Kidney epithelial cell (primary cell): ENCODE measurements at regions not wholly inside any gene's neighbourhood (a gene's known extent, or its start where the extent isn't known, plus 50 kb on each side); places are given as distances from the start of the nearest gene placed in this dataset.
"Not testable (repeated sequence)": the region's sequence is repeated elsewhere in the genome, so short reads cannot be mapped to it uniquely, and the experiment has no call there.

Experiments
- DNase-seq: peaks from one replicate; pipeline ENCODE4 v3.0.0-alpha.2; 2010; ENCODE audit warnings: low read depth
- H3K27me3 ChIP-seq: 2 replicates; pipeline ENCODE4 v1.6.0; 2011; ENCODE audit warnings: low read length; ENCODE audit not compliant: control insufficient read depth, insufficient read depth
- H3K36me3 ChIP-seq: 2 replicates; pipeline ENCODE4 v1.5.1; 2011; ENCODE audit warnings: low read length; ENCODE audit not compliant: control insufficient read depth, insufficient read depth
- H3K4me3 ChIP-seq: 2 replicates; pipeline ENCODE4 v1.5.1; 2011; ENCODE audit warnings: low read depth, mild to moderate bottlenecking, control low read depth, low read length
- CTCF ChIP-seq: IDR thresholded peaks from 2 replicates; pipeline ENCODE4 v1.5.1; 2011; ENCODE audit warnings: mild to moderate bottlenecking, moderate library complexity, low read length, control low read depth, inconsistent platforms; ENCODE audit not compliant: insufficient read depth, poor library complexity, severe bottlenecking

GRCh38 chr13:27359199-27359821 is 65.1 kb upstream of the GTF3A start:
- no peak overlapping the region for H3K4me3 ChIP-seq
- peaks cover 10% of the 10 kb centered on the region for H3K27me3 ChIP-seq
- peak; percentile 78 for TF ChIP-seq CTCF
- H3K36me3 ChIP-seq = no peaks in the 10 kb centered on the region
- DNase-seq = no peak

GRCh38 chr13:27360562-27360961 is 63.9 kb upstream of the GTF3A start:
- H3K27me3 ChIP-seq = peaks cover 10% of the 10 kb centered on the region
- H3K36me3 ChIP-seq = no peaks in the 10 kb centered on the region
- no peak overlapping the region for H3K4me3 ChIP-seq
- no peak for TF ChIP-seq CTCF
- no peak for DNase-seq

- Histone ChIP-seq H3K27me3 (peaks cover 10% of the 10 kb centered on the region), H3K4me3 (peak overlapping the region; percentile 35), H3K36me3 (no peaks in the 10 kb centered on the region)
- TF ChIP-seq CTCF = peak; percentile 98
- DNase-seq = no peak
Measured at GRCh38 chr13:27362064-27362751, 62.2 kb upstream of the GTF3A start.

- H3K36me3 ChIP-seq, H3K4me3 ChIP-seq, DNase-seq: not testable (repeated sequence)
- peaks cover 12% of the 10 kb centered on the region for H3K27me3 ChIP-seq
Measured at GRCh38 chr13:27363637-27364036, 60.8 kb upstream of the GTF3A start.

GRCh38 chr13:27367570-27367969 is 56.8 kb upstream of the GTF3A start:
- H3K27me3 ChIP-seq = peaks cover 12% of the 10 kb centered on the region
- DNase-seq = no peak
- TF ChIP-seq CTCF = no peak
- no peaks in the 10 kb centered on the region for H3K36me3 ChIP-seq
- H3K4me3 ChIP-seq = no peak overlapping the region

GRCh38 chr13:27370305-27370872 is 54.0 kb upstream of the GTF3A start:
- TF ChIP-seq CTCF = no peak
- no peak for DNase-seq
- Histone ChIP-seq H3K4me3 (no peak overlapping the region), H3K27me3 (peaks cover 20% of the 10 kb centered on the region), H3K36me3 (no peaks in the 10 kb centered on the region)
